Esophagus squamous epithelium (tissue), 4 donors: ENCODE measurements at regions not wholly inside any gene's neighbourhood (a gene's known extent, or its start where the extent isn't known, plus 50 kb on each side); places are given as distances from the start of the nearest gene placed in this dataset.

Source experiments
- POLR2A ChIP-seq, 4 donors: fragments of 450-650 bp; IDR thresholded peaks; one replicate each; pipeline ENCODE4 v1.6.1; 2017; ENCODE audit warnings: antibody characterized with exemption in 4 of 4, mild to moderate bottlenecking in 4 of 4, moderate library complexity in 3 of 4
- TF ChIP-seq, protein P1 (sequence below), 6 experiments: fragments of 450-650 bp in 4 of 6; fragments of 200-600 bp in 2 of 6; sonication (generic) in 2 of 6; IDR thresholded peaks; one replicate each; pipeline ENCODE4 v1.5.1; 2016 to 2019; ENCODE audit warnings: antibody characterized with exemption in 6 of 6, mild to moderate bottlenecking in 4 of 6, moderate library complexity in 4 of 6

DNA sequence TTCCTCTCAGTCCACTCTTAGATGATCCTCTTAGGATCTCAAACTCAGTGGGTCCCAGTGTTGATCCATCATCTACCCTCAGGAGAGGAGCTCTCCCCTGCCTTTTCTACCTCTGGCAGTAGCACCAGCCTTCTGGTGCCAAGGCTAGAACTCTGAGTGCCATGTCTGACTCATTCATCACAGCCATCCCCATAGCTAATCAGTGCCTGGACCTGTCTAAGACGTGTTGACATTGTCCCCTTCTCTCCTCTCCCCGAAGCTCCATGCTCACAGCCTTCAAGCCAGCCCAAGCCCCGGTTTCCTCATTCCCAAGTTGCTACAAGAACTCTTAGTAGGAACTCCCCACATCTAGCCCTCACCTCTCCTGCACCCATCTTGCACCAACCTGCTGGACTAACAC lies 73.5 kb upstream of the GRIN2A start:
- TF ChIP-seq, protein P1, sequence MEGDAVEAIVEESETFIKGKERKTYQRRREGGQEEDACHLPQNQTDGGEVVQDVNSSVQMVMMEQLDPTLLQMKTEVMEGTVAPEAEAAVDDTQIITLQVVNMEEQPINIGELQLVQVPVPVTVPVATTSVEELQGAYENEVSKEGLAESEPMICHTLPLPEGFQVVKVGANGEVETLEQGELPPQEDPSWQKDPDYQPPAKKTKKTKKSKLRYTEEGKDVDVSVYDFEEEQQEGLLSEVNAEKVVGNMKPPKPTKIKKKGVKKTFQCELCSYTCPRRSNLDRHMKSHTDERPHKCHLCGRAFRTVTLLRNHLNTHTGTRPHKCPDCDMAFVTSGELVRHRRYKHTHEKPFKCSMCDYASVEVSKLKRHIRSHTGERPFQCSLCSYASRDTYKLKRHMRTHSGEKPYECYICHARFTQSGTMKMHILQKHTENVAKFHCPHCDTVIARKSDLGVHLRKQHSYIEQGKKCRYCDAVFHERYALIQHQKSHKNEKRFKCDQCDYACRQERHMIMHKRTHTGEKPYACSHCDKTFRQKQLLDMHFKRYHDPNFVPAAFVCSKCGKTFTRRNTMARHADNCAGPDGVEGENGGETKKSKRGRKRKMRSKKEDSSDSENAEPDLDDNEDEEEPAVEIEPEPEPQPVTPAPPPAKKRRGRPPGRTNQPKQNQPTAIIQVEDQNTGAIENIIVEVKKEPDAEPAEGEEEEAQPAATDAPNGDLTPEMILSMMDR (IDR thresholded peaks at IDR 0.05) = no peak
- no peak for TF ChIP-seq POLR2A (IDR thresholded peaks at IDR 0.05)
